Natural killer cell (primary cell): ENCODE measurements at regions not wholly inside any gene's neighbourhood (a gene's known extent, or its start where the extent isn't known, plus 50 kb on each side); places are given as distances from the start of the nearest gene placed in this dataset.
A peak's percentile ranks its signal among the peaks of the same experiment; 100 is the strongest.

Source experiments
- ATAC-seq, 3 donors: fragments of 150-1000 bp in 2 of 3; fragments of 200-7000 bp in 1 of 3; cut with Tn5 transposase; 1 replicate in 1 of 3; 2 replicates in 2 of 3; pipeline ENCODE4 v1.10.0; 2021; ENCODE audit warnings: mild to moderate bottlenecking in 2 of 3, moderate library complexity in 2 of 3
- DNase-seq, 2 donors: peaks; one replicate each; pipeline versions ENCODE4 v3.0.0 to v3.0.0-alpha.2; 2013 to 2021; ENCODE audit warnings: mixed read lengths in 1 of 2
- H3K27ac ChIP-seq: one replicate; pipeline ENCODE4 v1.5.1; 2013; ENCODE audit warnings: mild to moderate bottlenecking, low read length
- H3K27me3 ChIP-seq: one replicate; pipeline ENCODE4 v1.6.1; 2013; ENCODE audit warnings: low read length; ENCODE audit not compliant: control insufficient read depth, insufficient read depth
- H3K36me3 ChIP-seq: one replicate; pipeline ENCODE4 v1.6.1; 2013; ENCODE audit warnings: low read length; ENCODE audit not compliant: control insufficient read depth, insufficient read depth
- H3K4me1 ChIP-seq: one replicate; pipeline ENCODE4 v1.6.1; 2013; ENCODE audit warnings: low read length; ENCODE audit not compliant: control insufficient read depth, insufficient read depth
- H3K4me3 ChIP-seq: one replicate; pipeline ENCODE4 v1.5.1; 2013; ENCODE audit warnings: low read length
- H3K9me3 ChIP-seq: one replicate; pipeline ENCODE4 v1.6.1; 2013; ENCODE audit warnings: low read length; ENCODE audit not compliant: control insufficient read depth, insufficient read depth
- H3K27ac Mint-ChIP-seq, 2 donors: one replicate each; pipeline ENCODE4 v1.8.0; 2022; ENCODE audit warnings: mild to moderate bottlenecking in 2 of 2, mixed read lengths in 2 of 2, moderate library complexity in 1 of 2
- H3K27me3 Mint-ChIP-seq, 2 donors: one replicate each; pipeline ENCODE4 v1.8.0; 2022; ENCODE audit warnings: low read depth in 2 of 2, mixed read lengths in 2 of 2
- H3K36me3 Mint-ChIP-seq: one replicate; pipeline ENCODE4 v1.8.0; 2022; ENCODE audit warnings: mixed read lengths
- H3K4me1 Mint-ChIP-seq, 2 donors: one replicate each; pipeline ENCODE4 v1.8.0; 2022; ENCODE audit warnings: mixed read lengths in 2 of 2
- H3K4me3 Mint-ChIP-seq: one replicate; pipeline ENCODE4 v1.8.0; 2022; ENCODE audit warnings: mild to moderate bottlenecking, moderate library complexity, mixed read lengths
- H3K9me3 Mint-ChIP-seq, 2 donors: one replicate each; pipeline ENCODE4 v1.8.0; 2022; ENCODE audit warnings: mixed read lengths in 2 of 2
- CTCF ChIP-seq: fragments of 200-600 bp; IDR thresholded peaks from one replicate; pipeline ENCODE4 v1.8.0; 2022; ENCODE audit warnings: antibody characterized with exemption
- WGBS: methylation state at CpG from one replicate; pipeline ENCODE4 v1.1.7; 2013; ENCODE audit warnings: missing lambda C conversion rate; ENCODE audit not compliant: insufficient coverage; 5-methylcytosine and 5-hydroxymethylcytosine counted together
- intact Hi-C: fragments of 100-400 bp; cut with micrococcal nuclease; formaldehyde crosslinking; loops from one replicate; pipeline ENCODE4 v1.14.2; 2022

- intact Hi-C loops = no loop called here
- DNase-seq (no peak), ATAC-seq (no peak)
- no peak overlapping the region for H3K27ac Mint-ChIP-seq
- Histone ChIP-seq H3K9me3 (no peaks in the 10 kb centered on the region), H3K36me3 (no peaks in the 10 kb centered on the region), H3K27me3 (peaks cover 3% of the 10 kb centered on the region), H3K27ac (no peak overlapping the region), H3K4me1 (peaks cover 25% of the 10 kb centered on the region), H3K4me3 (no peak overlapping the region)
- TF ChIP-seq CTCF = no peak
- H3K4me1 Mint-ChIP-seq = peaks cover 0 to 4% of the 10 kb centered on the region in 2 donors
- 66% methylated on average over 32 of the region's 32 CpGs for WGBS
- H3K27me3 Mint-ChIP-seq = peaks cover 10 to 28% of the 10 kb centered on the region in 2 donors
- H3K9me3 Mint-ChIP-seq = no peaks in the 10 kb centered on the region
- peaks cover 1% of the 10 kb centered on the region for H3K36me3 Mint-ChIP-seq
- H3K4me3 Mint-ChIP-seq = no peak overlapping the region
Measured at GRCh38 chr7:118615-119391, 73.6 kb upstream of the FAM20C start.

DNA sequence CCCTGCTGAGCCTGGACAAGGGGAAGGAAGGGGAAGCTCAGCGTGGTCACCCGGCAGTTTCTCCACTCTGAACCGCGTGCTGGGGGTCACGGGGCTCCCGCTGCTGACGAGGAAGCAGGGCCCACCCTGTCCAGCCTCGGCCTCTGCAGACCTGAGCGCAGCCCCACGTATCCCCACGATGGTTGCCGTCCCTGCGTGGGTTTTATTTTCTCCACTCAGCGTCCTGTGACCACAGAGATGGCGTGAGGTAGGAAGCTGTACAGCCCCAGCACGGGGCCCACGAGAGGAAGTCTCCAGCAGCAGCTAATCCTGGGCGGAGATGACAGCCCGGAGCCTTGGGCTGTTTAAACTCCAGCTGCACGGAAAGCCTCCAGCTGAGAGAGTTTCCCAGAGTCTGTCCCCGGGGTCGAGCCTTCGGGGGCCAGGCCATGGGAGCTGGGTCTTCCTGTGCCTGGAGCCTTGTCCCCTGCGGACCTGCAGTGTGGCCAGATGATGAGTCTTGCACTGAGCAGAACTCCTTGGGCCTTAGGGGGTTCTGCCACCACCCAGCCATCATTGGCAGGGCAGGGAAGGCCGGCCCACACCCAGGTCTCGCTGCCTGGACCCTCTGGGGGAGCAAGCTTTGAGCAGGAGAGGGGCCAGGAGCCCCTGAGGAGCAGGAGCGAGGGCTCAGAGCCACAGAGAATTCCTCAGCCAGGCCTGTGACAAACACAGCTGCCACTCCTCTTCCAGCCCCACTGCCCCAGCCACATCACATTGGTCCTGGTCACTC, 72.8 kb upstream of the FAM20C start:
- peaks cover 0 to 4% of the 10 kb centered on the region in 2 donors for H3K4me1 Mint-ChIP-seq
- TF ChIP-seq CTCF = no peak
- no peak overlapping the region for H3K4me3 Mint-ChIP-seq
- Histone ChIP-seq H3K27me3 (no peaks in the 10 kb centered on the region), H3K36me3 (no peaks in the 10 kb centered on the region), H3K4me1 (peaks cover 25% of the 10 kb centered on the region), H3K27ac (no peak overlapping the region), H3K4me3 (no peak overlapping the region), H3K9me3 (no peaks in the 10 kb centered on the region)
- no peak overlapping the region for H3K27ac Mint-ChIP-seq
- no peak for DNase-seq
- intact Hi-C loops = no loop called here
- H3K36me3 Mint-ChIP-seq = no peaks in the 10 kb centered on the region
- WGBS = 25% methylated on average over 27 of the region's 27 CpGs
- no peaks in the 10 kb centered on the region for H3K9me3 Mint-ChIP-seq
- peaks cover 2 to 20% of the 10 kb centered on the region in 2 donors for H3K27me3 Mint-ChIP-seq
- peak; percentile 9 to 52 (median 45) for ATAC-seq

DNA sequence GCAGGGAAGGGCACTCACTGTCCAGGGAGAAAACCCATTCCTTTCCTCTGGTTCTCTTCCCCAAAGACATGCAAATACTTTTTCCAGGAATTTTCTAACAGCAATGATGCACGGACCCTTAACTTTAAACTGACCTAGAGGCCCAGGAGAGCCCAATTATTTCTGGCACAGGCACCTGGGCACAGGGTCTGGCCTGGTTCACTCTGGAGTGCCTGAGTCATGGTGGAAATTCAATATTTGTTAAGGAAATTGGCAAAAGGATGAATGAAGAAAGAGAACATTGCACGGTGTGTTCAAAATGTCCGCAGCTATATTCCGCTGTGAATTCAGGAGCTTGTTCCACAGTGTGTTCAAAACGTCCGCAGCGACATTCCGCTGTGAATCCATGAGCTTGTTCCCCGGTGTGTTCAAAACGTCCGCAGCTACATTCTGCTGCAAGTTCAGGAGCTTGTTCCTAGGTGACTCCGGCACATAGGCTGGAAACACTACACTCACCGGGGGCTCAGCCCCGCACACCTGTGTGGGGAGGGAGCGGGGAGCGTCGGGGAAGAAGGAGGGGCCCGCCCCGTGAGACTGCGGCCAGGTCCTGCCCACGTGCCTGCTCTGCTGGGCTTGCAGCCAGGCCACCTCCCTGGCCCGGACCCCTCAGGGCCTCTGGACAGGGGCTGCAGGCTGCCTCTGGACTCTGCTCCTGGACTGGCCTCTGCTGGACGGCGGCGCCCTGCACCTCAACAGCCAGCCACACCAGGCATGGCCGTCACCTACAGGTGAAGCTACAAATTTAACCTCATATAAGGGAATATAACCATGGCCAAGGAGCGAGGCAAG, 72.0 kb upstream of the FAM20C start:
- H3K36me3 ChIP-seq = no peaks in the 10 kb centered on the region
- H3K27me3 ChIP-seq = no peaks in the 10 kb centered on the region
- DNase-seq (no peak), ATAC-seq (no peak)
- no peak overlapping the region for H3K27ac ChIP-seq
- 89% methylated on average over 27 of the region's 27 CpGs for WGBS
- Mint-ChIP-seq H3K36me3 (no peaks in the 10 kb centered on the region), H3K4me3 (no peak overlapping the region), H3K27ac (no peak overlapping the region), H3K9me3 (no peaks in the 10 kb centered on the region), H3K27me3 (peaks cover 0 to 16% of the 10 kb centered on the region in 2 donors), H3K4me1 (peaks cover 0 to 4% of the 10 kb centered on the region in 2 donors)
- TF ChIP-seq CTCF = no peak
- peaks cover 25% of the 10 kb centered on the region for H3K4me1 ChIP-seq
- intact Hi-C loops = no loop called here
- no peak overlapping the region for H3K4me3 ChIP-seq
- no peaks in the 10 kb centered on the region for H3K9me3 ChIP-seq
